ENCODE measurements at regions not wholly inside any gene's neighbourhood (a gene's known extent, or its start where the extent isn't known, plus 50 kb on each side); places are given as distances from the start of the nearest gene placed in this dataset.

GRCh38 chr7:68482800-68483199 is 1115.5 kb upstream of the AUTS2 start:
- Mint-ChIP-seq H3K4me1 (ENCODE audit: low read depth in 2 of 2) (no peaks in the 10 kb centered on the region), H3K27ac (no peak overlapping the region), H3K36me3 (ENCODE audit: insufficient read depth) (no peaks in the 10 kb centered on the region), H3K27me3 (no peaks in the 10 kb centered on the region), H3K4me3 (no peak overlapping the region), H3K9me3 (peaks cover 0 to 2% of the 10 kb centered on the region in 2 donors)
- DNase-seq (no peak), ATAC-seq (replicated peaks) (no peak)

- Mint-ChIP-seq H3K9me3 (peaks cover 2 to 7% of the 10 kb centered on the region in 2 donors), H3K4me3 (no peak overlapping the region), H3K4me1 (ENCODE audit: low read depth in 2 of 2) (no peaks in the 10 kb centered on the region), H3K36me3 (ENCODE audit: insufficient read depth) (no peaks in the 10 kb centered on the region), H3K27ac (no peak overlapping the region), H3K27me3 (no peaks in the 10 kb centered on the region)
- no peak for DNase-seq
- ATAC-seq (replicated peaks): no peak
Measured at GRCh38 chr7:68484731-68485130, 1113.5 kb upstream of the AUTS2 start.

GRCh38 chr7:68485253-68485917 is 1112.9 kb upstream of the AUTS2 start:
- H3K4me1 Mint-ChIP-seq (ENCODE audit: low read depth in 2 of 2): no peaks in the 10 kb centered on the region
- no peaks in the 10 kb centered on the region for H3K27me3 Mint-ChIP-seq
- H3K27ac Mint-ChIP-seq: no peak overlapping the region
- no peak for DNase-seq
- H3K9me3 Mint-ChIP-seq: peaks cover 2 to 7% of the 10 kb centered on the region in 2 donors
- no peaks in the 10 kb centered on the region for H3K36me3 Mint-ChIP-seq (ENCODE audit: insufficient read depth)
- no peak overlapping the region for H3K4me3 Mint-ChIP-seq
- ATAC-seq (replicated peaks): no peak

GRCh38 chr7:68488341-68489060 is 1109.8 kb upstream of the AUTS2 start:
- Mint-ChIP-seq H3K4me3 (no peak overlapping the region), H3K36me3 (ENCODE audit: insufficient read depth) (no peaks in the 10 kb centered on the region), H3K27me3 (no peaks in the 10 kb centered on the region), H3K9me3 (peaks cover 2 to 7% of the 10 kb centered on the region in 2 donors), H3K27ac (no peak overlapping the region), H3K4me1 (ENCODE audit: low read depth in 2 of 2) (no peaks in the 10 kb centered on the region)
- no peak for ATAC-seq (replicated peaks)
- DNase-seq: no peak

- DNase-seq (no peak), ATAC-seq (replicated peaks) (no peak)
- Mint-ChIP-seq H3K27ac (no peak overlapping the region), H3K4me1 (ENCODE audit: low read depth in 2 of 2) (no peaks in the 10 kb centered on the region), H3K27me3 (no peaks in the 10 kb centered on the region), H3K36me3 (ENCODE audit: insufficient read depth) (no peaks in the 10 kb centered on the region), H3K4me3 (no peak overlapping the region), H3K9me3 (peaks cover 0 to 7% of the 10 kb centered on the region in 2 donors)
Measured at GRCh38 chr7:68491523-68492358, 1106.5 kb upstream of the AUTS2 start.

GRCh38 chr7:68492359-68492690 is 1106.0 kb upstream of the AUTS2 start:
- no peaks in the 10 kb centered on the region for H3K4me1 Mint-ChIP-seq (ENCODE audit: low read depth in 2 of 2)

GRCh38 chr7:68503400-68503799 is 1094.9 kb upstream of the AUTS2 start:
- Mint-ChIP-seq H3K27ac (no peak overlapping the region), H3K27me3 (no peaks in the 10 kb centered on the region), H3K36me3 (ENCODE audit: insufficient read depth) (no peaks in the 10 kb centered on the region), H3K4me3 (no peak overlapping the region), H3K4me1 (ENCODE audit: low read depth in 2 of 2) (no peaks in the 10 kb centered on the region), H3K9me3 (peaks cover 10 to 24% of the 10 kb centered on the region in 2 donors)
- no peak for DNase-seq
- no peak for ATAC-seq (replicated peaks)

More at GRCh38 chr7:68492359-68492690, 1106.0 kb upstream of the AUTS2 start:
- Mint-ChIP-seq H3K27ac (no peak overlapping the region), H3K9me3 (peaks cover 4 to 13% of the 10 kb centered on the region in 2 donors), H3K27me3 (no peaks in the 10 kb centered on the region), H3K36me3 (ENCODE audit: insufficient read depth) (no peaks in the 10 kb centered on the region), H3K4me3 (no peak overlapping the region)
- DNase-seq (no peak), ATAC-seq (replicated peaks) (no peak)

GRCh38 chr7:68504716-68505115 is 1093.6 kb upstream of the AUTS2 start:
- no peaks in the 10 kb centered on the region for H3K4me1 Mint-ChIP-seq (ENCODE audit: low read depth in 2 of 2)
- DNase-seq: no peak
- H3K27me3 Mint-ChIP-seq: no peaks in the 10 kb centered on the region
- no peak overlapping the region for H3K27ac Mint-ChIP-seq
- no peaks in the 10 kb centered on the region for H3K36me3 Mint-ChIP-seq (ENCODE audit: insufficient read depth)
- H3K4me3 Mint-ChIP-seq: no peak overlapping the region
- no peak for ATAC-seq (replicated peaks)
- peaks cover 14 to 37% of the 10 kb centered on the region in 2 donors for H3K9me3 Mint-ChIP-seq

- H3K27me3 Mint-ChIP-seq: no peaks in the 10 kb centered on the region
- H3K4me3 Mint-ChIP-seq: no peak overlapping the region
- DNase-seq: no peak
- H3K27ac Mint-ChIP-seq: no peak overlapping the region
- no peaks in the 10 kb centered on the region for H3K36me3 Mint-ChIP-seq (ENCODE audit: insufficient read depth)
- ATAC-seq (replicated peaks): no peak
- H3K4me1 Mint-ChIP-seq (ENCODE audit: low read depth in 2 of 2): no peaks in the 10 kb centered on the region
- H3K9me3 Mint-ChIP-seq: peaks cover 16 to 44% of the 10 kb centered on the region in 2 donors
Measured at GRCh38 chr7:68505721-68506120, 1092.6 kb upstream of the AUTS2 start.

GRCh38 chr7:68507668-68508067 is 1090.6 kb upstream of the AUTS2 start:
- Mint-ChIP-seq H3K27ac (no peak overlapping the region), H3K9me3 (peaks cover 16 to 44% of the 10 kb centered on the region in 2 donors), H3K4me3 (no peak overlapping the region), H3K4me1 (ENCODE audit: low read depth in 2 of 2) (no peaks in the 10 kb centered on the region), H3K36me3 (ENCODE audit: insufficient read depth) (no peaks in the 10 kb centered on the region), H3K27me3 (no peaks in the 10 kb centered on the region)
- DNase-seq (no peak), ATAC-seq (replicated peaks) (no peak)

- Mint-ChIP-seq H3K4me1 (ENCODE audit: low read depth in 2 of 2) (no peaks in the 10 kb centered on the region), H3K27ac (no peak overlapping the region), H3K27me3 (no peaks in the 10 kb centered on the region), H3K36me3 (ENCODE audit: insufficient read depth) (peaks cover 3% of the 10 kb centered on the region), H3K4me3 (no peak overlapping the region), H3K9me3 (peaks cover 12 to 39% of the 10 kb centered on the region in 2 donors)
- ATAC-seq (replicated peaks) (no peak), DNase-seq (no peak)
Measured at GRCh38 chr7:68509054-68509453, 1089.2 kb upstream of the AUTS2 start.

- H3K27me3 Mint-ChIP-seq: no peaks in the 10 kb centered on the region
- no peak overlapping the region for H3K4me3 Mint-ChIP-seq
- H3K27ac Mint-ChIP-seq: no peak overlapping the region
- DNase-seq (no peak), ATAC-seq (replicated peaks) (no peak)
- H3K4me1 Mint-ChIP-seq (ENCODE audit: low read depth in 2 of 2): no peaks in the 10 kb centered on the region
- H3K36me3 Mint-ChIP-seq (ENCODE audit: insufficient read depth): peaks cover 4% of the 10 kb centered on the region
- H3K9me3 Mint-ChIP-seq: peaks cover 14 to 38% of the 10 kb centered on the region in 2 donors
Measured at GRCh38 chr7:68509603-68510002, 1088.7 kb upstream of the AUTS2 start.

- no peaks in the 10 kb centered on the region for H3K27me3 Mint-ChIP-seq
Measured at GRCh38 chr7:68511281-68511680, 1087.0 kb upstream of the AUTS2 start.

More at GRCh38 chr7:68511281-68511680, 1087.0 kb upstream of the AUTS2 start:
- no peak overlapping the region for H3K4me3 Mint-ChIP-seq
- H3K27ac Mint-ChIP-seq: no peak overlapping the region
- DNase-seq: no peak
- H3K9me3 Mint-ChIP-seq: peaks cover 15 to 38% of the 10 kb centered on the region in 2 donors
- H3K36me3 Mint-ChIP-seq (ENCODE audit: insufficient read depth): peaks cover 4% of the 10 kb centered on the region
- no peak for ATAC-seq (replicated peaks)
- no peaks in the 10 kb centered on the region for H3K4me1 Mint-ChIP-seq (ENCODE audit: low read depth in 2 of 2)

All from effector memory CD8-positive, alpha-beta T cell (primary cell).